ENCODE measurements at regions not wholly inside any gene's neighbourhood (a gene's known extent, or its start where the extent isn't known, plus 50 kb on each side); places are given as distances from the start of the nearest gene placed in this dataset.
A peak's percentile ranks its signal among the peaks of the same experiment; 100 is the strongest.

- DNase-seq: peak in 3 of 51 donors; percentile 1 to 47 (median 5)
Observed at GRCh38 chr1:58430421-58431275, 115.9 kb downstream of the OMA1 start.

- no peak for DNase-seq
Observed at GRCh38 chr1:58426918-58427317, 119.6 kb downstream of the OMA1 start.

- no peak for DNase-seq
Observed at GRCh38 chr1:58422436-58422835, 124.1 kb downstream of the OMA1 start.

- no peak for DNase-seq
Observed at GRCh38 chr1:58418283-58419228, 128.0 kb downstream of the OMA1 start.

GRCh38 chr1:58412071-58412580 lies 134.4 kb downstream of the OMA1 start:
- no peak for DNase-seq

- DNase-seq: no peak
Observed at GRCh38 chr1:58409890-58410289, 136.6 kb downstream of the OMA1 start.

- no peak for DNase-seq
Observed at GRCh38 chr1:58409336-58409735, 137.2 kb downstream of the OMA1 start.

GRCh38 chr1:58406301-58407071 lies 140.0 kb downstream of the OMA1 start:
- no peak for DNase-seq

- DNase-seq: no peak
Observed at GRCh38 chr1:58405660-58406059, 140.9 kb downstream of the OMA1 start.

GRCh38 chr1:58403894-58404293 lies 142.6 kb downstream of the OMA1 start:
- DNase-seq: no peak

GRCh38 chr1:58402444-58402843 lies 144.1 kb downstream of the OMA1 start:
- no peak for DNase-seq

- no peak for DNase-seq
Observed at GRCh38 chr1:58401991-58402390, 144.5 kb downstream of the OMA1 start.

- DNase-seq: no peak
Observed at GRCh38 chr1:58399176-58399575, 147.3 kb downstream of the OMA1 start.

GRCh38 chr1:58398714-58399113 lies 147.8 kb downstream of the OMA1 start:
- DNase-seq: no peak

GRCh38 chr1:58397187-58397820 lies 149.2 kb downstream of the OMA1 start:
- no peak for DNase-seq

GRCh38 chr1:58396150-58396549 lies 150.4 kb downstream of the OMA1 start:
- no peak for DNase-seq

GRCh38 chr1:58395355-58395754 lies 151.2 kb downstream of the OMA1 start:
- DNase-seq: no peak

GRCh38 chr1:58392083-58392482 lies 154.4 kb downstream of the OMA1 start:
- DNase-seq: no peak

GRCh38 chr1:58391514-58391913 lies 155.0 kb downstream of the OMA1 start:
- DNase-seq: no peak

- DNase-seq: peak in 1 of 51 donors; percentile 0
Observed at GRCh38 chr1:58391056-58391455, 155.5 kb downstream of the OMA1 start.

GRCh38 chr1:58390091-58390490 lies 156.4 kb downstream of the OMA1 start:
- no peak for DNase-seq
